Suprapubic skin (tissue), 4 donors: ENCODE measurements at regions not wholly inside any gene's neighbourhood (a gene's known extent, or its start where the extent isn't known, plus 50 kb on each side); places are given as distances from the start of the nearest gene placed in this dataset.

ENCODE experiments used
- EP300 ChIP-seq: sonication (generic); formaldehyde crosslinking; IDR thresholded peaks from one replicate; pipeline ENCODE4 v1.6.1; 2017; ENCODE audit warnings: antibody characterized with exemption
- POLR2A ChIP-seq, 2 donors: fragments of 450-650 bp; IDR thresholded peaks; one replicate each; pipeline ENCODE4 v1.6.1; 2017; ENCODE audit warnings: antibody characterized with exemption in 2 of 2, mild to moderate bottlenecking in 2 of 2, moderate library complexity in 2 of 2
- POLR2AphosphoS5 ChIP-seq, 3 donors: sonication (generic); formaldehyde crosslinking; IDR thresholded peaks; one replicate each; pipeline ENCODE4 v1.6.1; 2017; ENCODE audit warnings: antibody characterized with exemption in 3 of 3
- TF ChIP-seq, protein P1 (sequence below), 2 donors: fragments of 200-600 bp in 1 of 2; fragments of 450-650 bp in 1 of 2; sonication (generic) in 1 of 2; IDR thresholded peaks; one replicate each; pipeline ENCODE4 v1.5.1; 2016 to 2019; ENCODE audit warnings: antibody characterized with exemption in 2 of 2, mild to moderate bottlenecking in 1 of 2, moderate library complexity in 1 of 2

DNA sequence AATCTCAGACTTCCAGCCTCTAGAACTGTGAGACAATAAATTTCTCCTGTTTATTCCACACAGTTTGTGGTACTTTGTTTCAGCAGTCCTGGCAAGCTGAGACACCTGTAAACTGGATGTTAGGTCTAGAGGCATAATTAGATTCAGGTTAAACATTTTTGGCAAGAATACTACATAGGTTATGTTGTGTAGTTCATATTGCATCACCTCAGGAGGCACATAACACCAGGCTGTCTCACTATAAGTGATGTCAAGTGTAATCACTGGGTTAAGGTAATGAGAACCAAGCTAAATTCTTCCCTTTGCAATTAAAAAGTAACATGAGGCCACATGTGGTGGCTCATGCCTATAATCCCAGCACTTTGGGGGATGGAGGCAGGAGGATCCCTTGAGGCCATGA, 214.2 kb downstream of the ZNF674 start:
- TF ChIP-seq POLR2AphosphoS5 (IDR thresholded peaks at IDR 0.05), result no peak
- TF ChIP-seq, protein P1, sequence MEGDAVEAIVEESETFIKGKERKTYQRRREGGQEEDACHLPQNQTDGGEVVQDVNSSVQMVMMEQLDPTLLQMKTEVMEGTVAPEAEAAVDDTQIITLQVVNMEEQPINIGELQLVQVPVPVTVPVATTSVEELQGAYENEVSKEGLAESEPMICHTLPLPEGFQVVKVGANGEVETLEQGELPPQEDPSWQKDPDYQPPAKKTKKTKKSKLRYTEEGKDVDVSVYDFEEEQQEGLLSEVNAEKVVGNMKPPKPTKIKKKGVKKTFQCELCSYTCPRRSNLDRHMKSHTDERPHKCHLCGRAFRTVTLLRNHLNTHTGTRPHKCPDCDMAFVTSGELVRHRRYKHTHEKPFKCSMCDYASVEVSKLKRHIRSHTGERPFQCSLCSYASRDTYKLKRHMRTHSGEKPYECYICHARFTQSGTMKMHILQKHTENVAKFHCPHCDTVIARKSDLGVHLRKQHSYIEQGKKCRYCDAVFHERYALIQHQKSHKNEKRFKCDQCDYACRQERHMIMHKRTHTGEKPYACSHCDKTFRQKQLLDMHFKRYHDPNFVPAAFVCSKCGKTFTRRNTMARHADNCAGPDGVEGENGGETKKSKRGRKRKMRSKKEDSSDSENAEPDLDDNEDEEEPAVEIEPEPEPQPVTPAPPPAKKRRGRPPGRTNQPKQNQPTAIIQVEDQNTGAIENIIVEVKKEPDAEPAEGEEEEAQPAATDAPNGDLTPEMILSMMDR (IDR thresholded peaks at IDR 0.05), result no peak
- TF ChIP-seq EP300, result no peak
- TF ChIP-seq POLR2A (IDR thresholded peaks at IDR 0.05), result no peak
